ENCODE measurements at regions not wholly inside any gene's neighbourhood (a gene's known extent, or its start where the extent isn't known, plus 50 kb on each side); places are given as distances from the start of the nearest gene placed in this dataset.
"Not testable (repeated sequence)": the region's sequence is repeated elsewhere in the genome, so short reads cannot be mapped to it uniquely, and the experiment has no call there.

GRCh38 chr10:131824371-131825149 lies 76.2 kb upstream of the PPP2R2D start:
- DNase-seq = no peak

DNA sequence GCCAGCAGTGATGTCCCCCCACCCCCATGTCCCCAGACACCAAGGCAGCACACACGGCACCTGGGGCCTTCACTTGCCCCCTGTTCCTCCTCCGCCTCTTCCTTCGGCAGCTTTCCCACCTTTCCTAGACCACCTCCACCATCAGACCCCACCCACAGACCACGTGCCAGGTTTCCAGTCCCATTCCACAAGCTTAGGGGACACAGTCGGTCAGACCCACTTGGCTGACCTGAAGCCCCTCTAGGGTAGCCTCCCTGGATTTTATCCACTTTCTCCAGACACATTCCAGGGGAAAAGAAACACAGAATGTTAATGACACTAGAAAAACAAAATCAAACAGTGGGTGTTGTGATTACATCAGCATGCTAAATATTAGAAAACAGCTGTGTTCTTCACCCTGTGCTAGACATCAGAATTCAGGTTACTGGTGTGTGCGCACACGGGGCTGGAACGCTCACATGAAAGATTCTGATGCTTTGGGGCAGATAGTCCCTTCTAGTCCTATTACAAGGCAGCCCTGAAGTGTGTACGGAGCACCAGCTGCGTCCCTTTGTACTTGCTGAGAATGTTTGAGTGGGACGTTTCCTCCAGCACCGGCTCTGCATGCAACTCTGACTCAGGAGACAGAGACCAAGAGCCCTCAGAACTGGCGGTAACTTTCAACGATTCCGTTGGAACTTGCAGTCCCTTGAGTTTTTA lies 75.5 kb upstream of the PPP2R2D start:
- DNase-seq = no peak

DNA sequence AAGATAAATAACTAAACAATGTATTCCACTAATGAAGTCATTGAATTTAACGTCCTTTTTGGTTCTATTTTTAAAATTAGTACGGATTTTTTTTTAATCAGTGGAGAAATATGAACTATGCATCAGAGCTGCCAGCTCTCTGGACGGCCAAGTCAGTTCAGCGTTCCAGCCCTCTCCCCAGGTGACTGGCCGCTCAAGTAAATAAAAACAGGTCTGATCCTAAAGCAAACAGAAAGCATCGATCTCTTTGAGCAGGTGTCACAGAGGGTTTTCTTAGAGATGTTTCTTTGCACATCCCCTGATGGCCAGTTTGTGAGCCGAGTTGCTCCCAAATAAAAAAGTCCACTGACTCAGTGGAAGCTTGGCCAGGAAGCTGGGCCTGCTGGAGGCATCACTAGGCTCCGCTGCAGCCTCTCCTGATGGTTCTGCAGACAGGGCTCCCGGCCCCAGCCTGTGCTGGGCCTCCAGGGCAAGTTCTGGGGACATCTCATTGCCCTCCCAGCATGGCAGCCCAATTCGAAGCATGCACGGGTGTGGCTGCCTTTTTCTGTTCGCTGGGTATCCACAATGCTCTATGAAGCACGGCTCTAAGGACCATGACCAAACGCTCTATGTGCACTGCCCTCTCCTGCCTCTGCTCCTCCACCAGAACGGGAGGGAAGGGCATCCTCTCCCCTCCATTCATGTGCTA lies 74.7 kb upstream of the PPP2R2D start:
- no peak for DNase-seq

DNA sequence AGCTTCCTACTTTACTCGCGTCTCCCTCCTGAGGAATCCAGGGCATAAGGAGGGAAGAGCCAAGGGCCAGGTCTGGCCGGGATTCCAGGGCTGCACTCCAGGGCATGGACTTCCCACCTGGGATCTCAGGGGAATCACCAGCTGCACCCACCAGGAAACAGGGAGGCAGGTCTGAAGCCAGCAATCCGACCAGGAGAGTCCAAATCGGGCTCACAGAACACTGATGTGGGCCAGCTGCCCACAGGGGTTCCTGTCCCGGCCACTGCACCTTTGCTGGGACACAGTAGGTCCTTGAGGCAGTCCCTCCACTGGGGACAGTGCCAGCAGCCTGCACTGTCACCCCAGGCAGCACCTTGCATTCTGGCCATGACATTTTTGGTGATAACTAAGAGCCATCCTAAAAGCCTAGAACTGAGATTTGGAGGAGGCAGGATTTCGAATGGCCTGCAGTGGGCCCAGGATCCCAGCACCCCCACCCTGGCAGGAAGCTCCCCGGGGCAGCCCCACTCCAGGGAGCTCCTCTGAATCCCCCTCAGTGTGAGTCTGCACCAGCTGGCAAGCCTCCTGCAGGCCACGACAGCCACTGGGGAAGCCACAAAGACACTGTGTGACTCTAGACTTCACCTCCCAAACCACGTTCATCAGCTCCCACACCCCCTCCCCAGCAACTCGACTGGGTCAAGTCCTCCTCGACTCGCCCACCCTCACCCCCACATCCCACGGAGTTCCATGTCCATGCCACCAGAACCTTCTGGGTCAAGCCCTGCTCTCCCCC lies 71.5 kb upstream of the PPP2R2D start:
- DNase-seq = no peak

DNA sequence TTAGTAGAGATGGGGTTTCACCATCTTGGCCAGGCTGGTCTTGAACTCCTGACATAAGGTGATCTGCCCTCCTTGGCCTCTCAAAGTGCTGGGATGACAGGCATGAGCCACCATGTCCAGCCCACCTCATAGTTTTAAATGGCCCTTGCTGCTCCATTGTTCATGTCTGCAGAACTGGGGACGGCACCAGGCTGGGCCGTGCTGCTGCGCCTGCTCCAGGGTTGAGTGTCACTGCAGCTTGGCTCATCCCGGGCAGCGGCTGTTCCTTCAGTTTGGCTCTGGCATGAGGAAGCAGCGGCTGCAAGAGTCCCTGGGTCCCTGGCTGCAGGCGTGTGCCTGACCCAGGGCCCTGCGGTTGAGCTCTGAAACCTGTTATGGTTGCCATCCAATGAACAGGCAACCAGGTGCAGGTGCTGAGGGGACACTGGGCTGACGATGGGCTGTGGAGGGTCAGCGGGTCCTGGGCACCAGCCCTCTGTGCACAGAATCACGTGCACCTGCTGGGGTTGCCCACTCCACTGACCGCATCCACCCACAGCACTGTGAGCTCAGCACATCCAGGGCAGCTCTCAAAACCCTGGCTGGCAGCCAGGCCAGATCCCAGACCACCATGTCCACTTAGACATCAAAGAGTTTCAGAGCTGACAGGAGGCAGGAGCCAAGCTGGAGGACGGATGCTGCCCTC lies 70.2 kb upstream of the PPP2R2D start:
- DNase-seq = no peak

DNA sequence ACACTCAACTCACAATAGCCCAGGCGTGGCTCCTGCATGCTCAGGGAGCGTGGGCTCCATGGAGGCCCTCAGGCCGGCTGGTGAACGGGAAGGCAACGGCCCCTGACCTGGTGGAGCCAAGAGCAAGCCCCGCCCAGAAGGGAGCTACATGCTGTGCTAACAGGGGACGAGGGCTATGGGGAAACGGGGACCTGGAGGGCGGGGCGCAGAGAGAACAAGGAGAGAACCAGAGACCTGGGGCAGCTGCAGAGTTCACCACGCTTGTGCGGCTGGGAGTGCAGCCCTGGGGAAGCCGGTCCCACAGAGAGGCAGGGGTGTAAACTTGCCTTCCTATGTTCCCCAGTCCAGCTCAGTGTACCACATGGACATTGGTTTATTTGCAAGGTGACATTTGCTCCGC lies 69.2 kb upstream of the PPP2R2D start:
- DNase-seq = no peak

DNA sequence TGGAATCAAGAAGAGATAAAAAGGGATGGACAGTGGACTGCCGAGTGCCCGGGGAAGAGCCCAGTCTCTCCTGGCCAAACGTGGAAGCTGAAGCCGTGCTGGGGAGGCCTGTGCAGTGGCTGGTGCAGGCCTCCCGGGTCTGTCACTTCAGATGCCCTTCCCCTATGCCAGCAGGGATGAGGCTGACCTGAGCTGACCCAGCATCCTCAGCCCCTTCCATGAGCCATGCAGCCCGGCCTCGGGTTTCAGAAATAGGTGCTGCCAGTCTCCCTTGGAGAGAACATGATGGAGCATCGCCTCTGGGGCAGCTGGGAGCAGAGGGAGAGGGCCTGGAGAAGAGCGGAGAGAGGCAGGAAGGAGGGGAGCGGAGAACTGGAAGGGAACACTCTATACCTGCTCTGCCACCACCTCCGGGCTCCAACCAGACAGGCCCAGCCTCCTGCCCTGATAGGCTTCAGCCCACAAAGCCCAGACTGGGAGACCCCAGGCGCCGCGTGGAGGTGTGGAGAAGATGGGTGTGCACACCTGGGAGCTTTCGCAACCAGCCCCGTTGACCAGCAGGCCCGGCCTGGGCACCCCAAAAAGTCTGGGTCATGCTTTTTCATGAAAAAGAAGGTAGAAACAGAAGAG lies 68.6 kb upstream of the PPP2R2D start:
- DNase-seq = no peak

DNA sequence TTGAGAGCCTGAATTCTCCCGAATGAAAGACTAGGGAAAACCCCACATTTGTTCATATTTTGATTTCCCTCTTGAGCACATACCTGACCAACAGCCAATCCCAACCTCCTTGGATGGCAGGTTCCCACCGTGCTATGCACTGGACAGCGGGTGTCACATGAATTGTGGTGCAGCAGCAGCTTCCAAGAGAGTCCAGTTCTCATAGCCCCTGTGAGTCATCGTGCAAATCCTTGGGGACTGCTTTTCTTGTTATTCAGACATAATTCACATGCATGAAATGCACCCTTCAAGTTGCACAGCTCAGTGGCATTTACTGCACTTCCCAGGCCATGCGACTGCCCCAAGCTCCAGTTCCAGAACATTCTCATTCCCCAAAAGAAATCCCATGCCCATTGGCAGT lies 67.8 kb upstream of the PPP2R2D start:
- DNase-seq = no peak

GRCh38 chr10:131833446-131834080 lies 67.2 kb upstream of the PPP2R2D start:
- no peak for DNase-seq

GRCh38 chr10:131834152-131834810 lies 66.5 kb upstream of the PPP2R2D start:
- no peak for DNase-seq

DNA sequence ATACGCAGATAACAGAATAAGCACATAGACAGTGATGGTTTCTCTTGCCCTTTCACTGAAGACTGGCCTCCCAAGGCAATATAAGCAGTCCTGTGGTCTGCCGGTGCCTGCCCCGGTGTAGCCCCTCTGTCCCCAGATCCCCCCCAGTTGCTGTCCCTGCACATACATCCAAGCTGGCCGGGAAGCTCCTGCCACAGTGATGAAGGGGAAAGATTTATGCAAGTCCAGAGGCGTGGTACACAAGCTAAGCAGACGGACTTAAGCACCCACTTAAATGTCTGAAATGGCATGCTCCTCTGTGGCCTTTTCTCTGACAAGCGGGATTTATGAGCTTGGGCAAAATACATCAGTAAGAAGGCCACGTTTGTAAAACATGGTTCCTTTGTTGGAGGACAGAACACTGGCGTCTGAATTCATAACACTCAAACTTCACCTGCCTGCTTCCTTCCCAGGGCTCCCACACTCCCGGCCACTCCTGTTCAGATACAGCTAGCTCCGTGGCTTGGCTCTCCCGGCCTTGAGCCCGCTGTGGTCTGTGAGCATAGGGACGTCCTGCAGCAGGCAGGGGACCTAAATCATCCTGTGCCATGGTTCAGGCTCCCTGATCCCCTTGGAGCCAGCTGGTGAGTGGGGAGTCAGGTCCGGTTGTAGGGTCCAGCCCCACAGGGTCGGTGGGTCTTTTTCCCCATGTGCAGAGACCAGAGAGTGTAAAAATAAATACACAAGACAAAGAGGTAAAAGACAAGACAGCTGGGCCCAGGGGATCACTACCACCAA lies 61.7 kb upstream of the PPP2R2D start:
- no peak for DNase-seq

GRCh38 chr10:131839880-131840787 lies 60.7 kb upstream of the PPP2R2D start:
- DNase-seq = not testable (repeated sequence)

DNA sequence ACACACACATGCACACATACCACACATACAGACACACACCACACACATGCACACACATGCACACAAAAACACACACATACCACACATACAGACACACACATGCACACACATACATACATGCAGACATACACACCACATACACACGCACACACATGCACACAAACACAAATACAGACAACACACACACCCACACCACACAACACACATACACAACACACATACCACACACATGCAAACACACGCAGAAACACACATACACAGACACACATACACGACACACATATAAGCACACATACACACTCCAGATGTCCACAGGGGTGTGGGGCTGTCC lies 60.1 kb upstream of the PPP2R2D start:
- DNase-seq = no peak

DNA sequence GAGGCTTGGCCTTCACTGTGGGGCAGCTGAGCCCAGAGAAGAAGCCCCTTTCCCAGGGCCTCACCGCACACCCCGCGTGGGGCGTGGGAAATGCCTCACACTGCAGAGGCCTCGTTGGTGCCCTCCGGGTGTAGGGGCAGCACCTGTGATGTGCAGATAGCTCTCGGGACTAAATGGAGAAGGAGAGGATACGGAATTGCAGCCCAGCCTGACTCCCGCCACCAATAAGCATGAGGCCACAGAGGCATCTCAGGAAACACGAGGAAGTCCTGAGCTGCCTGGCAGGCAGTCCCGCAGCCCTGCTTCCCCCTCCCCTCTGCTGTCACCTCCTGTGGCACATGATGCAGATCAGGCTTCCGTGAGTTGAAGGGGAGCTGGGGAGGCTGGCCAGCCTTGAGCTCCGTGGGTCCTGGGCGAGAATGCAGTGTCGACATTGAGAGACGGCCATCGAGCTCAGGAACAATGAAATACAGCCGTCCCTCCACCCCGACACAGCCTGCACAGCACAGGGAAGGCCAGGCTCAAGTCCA lies 59.6 kb upstream of the PPP2R2D start:
- no peak for DNase-seq

DNA sequence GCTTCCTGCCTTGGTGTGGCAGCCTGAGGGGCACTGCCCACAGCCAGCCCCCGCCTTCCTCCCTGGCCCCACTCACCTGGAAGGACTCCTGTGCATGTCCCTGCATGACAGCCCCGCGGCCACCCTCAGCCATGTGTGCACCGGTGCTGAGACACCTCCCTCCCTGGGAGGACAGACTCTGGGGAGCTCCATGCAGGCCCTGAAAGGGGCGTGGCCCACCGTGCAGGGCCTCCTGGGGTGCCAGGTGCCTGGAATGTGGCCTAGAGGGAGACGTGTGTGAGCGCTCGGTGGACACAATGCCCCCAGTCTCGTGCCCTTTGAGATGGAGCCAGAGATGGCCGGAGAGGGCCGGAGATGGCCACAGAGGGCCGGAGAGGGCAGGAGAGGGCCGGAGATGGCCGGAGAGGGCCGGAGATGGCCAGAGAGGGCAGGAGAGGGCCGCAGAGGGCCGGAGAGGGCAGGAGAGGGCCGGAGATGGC lies 59.1 kb upstream of the PPP2R2D start:
- DNase-seq = no peak

GRCh38 chr10:131842351-131843088 lies 58.3 kb upstream of the PPP2R2D start:
- DNase-seq = no peak

DNA sequence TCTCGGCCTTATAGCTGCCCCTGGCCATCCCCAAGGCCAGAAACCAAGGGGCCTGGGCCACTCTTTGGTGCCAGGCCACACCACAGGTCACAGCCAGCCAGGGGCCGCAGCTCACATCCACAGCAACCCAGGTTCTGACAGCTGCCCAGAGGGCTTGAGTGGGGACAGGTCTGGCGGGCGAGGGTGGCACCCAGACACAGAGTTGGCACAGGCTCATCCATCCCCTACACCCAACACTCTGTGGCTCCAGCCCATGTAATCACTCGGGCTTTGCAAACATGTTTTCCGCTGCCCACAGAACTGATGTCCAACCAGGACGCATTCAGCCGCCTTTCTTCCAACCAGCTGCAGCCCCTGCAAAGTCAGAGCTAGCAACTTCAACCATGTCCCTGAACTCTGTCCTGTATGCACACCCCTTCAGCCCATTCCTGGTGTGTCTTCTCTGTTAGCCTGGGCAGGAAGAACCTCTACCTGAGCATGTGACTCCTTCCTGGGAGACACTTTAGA lies 57.7 kb upstream of the PPP2R2D start:
- DNase-seq = no peak

DNA sequence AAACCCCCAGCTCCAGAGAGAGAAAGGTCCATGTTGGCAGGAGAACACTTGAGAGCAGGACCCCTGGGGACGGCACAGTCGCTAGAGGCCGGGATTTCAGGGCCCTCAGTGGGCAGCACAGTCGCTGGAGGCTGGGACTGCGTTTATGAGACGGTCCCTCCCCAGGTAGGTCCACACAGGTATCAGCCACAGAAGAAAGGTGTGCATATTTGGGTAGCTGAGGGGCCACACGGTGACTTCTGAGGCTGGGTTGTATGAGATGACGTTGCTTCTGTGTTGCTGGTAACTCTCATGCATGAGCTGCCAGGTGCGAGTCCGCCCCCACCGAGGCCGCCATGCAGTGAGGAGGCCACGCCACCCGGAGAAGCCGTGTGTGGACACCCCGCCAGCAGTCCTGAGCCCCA lies 56.9 kb upstream of the PPP2R2D start:
- no peak for DNase-seq

Measured in EL (cell line).